ENCODE measurements at regions not wholly inside any gene's neighbourhood (a gene's known extent, or its start where the extent isn't known, plus 50 kb on each side); places are given as distances from the start of the nearest gene placed in this dataset.

DNA sequence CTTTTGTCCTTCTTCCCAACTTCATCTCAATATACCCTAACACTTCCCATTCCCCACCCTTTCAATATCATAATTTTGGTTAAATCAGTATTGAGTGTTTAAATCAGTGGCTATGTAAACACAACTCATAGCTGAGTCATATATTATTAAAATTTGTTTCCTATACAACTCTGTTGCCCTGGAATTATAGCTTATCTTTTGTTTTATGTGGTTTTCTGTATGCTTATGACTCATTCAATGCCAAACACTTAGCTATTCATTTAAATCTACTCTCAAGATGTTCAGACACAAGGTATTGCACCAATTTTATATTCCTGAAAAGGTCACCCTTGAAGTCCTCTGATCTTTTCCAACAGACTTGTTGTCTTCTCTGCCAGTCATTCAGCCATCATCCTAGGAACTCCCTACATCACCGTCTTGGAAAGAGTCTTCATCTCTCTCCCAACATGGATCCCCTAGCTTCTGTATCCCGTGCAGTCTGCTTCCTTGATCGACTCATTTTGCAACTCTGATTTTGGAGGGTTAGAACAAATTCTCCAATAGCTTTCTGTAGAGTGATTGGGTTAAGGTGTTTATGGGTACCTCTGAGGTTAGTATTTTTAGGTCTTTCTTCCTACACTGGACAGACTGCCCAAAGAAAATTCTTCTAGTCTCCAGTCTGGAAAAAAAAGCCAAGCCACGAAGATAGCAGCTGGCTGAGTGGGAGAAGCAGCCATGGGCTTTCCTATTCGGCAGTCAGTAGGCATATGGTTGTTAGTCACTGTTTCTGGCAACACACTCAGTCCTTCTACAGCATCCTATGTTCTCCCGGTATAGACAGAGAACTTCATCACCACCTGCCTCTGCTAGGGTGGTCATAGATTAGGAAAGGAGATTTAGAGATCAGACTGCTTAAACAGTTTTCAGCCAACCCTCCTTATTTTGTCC is 102.1 kb downstream of the CRPPA start:
- no peak overlapping the region for H3K27ac ChIP-seq

DNA sequence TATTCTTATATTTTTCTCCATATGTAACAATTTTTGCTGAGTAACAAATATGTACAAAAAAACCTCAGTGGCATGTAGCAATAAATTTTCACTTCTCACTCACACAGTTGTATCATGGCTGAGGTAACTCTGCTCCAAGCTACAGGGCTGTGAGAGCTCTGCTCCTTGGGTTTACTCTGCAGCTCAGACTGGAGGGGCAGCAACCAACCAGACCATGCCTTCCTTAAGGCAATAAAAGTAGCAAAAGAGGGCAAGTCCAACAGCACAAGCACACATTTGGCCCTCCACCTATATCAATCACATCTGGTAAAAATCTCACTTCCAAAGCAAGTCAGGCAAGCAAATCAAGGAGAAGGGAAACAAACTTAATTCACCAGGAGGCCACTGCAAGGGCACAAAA is 102.9 kb downstream of the CRPPA start:
- Histone ChIP-seq H3K4me1 (no peaks in the 10 kb centered on the region), H3K9me3 (no peaks in the 10 kb centered on the region), H3K36me3 (no peaks in the 10 kb centered on the region), H3K4me3 (no peak overlapping the region), H3K27ac (no peak overlapping the region), H3K27me3 (no peaks in the 10 kb centered on the region)
- no peak for TF ChIP-seq POLR2A (IDR thresholded peaks at IDR 0.05)
- TF ChIP-seq, protein P1, sequence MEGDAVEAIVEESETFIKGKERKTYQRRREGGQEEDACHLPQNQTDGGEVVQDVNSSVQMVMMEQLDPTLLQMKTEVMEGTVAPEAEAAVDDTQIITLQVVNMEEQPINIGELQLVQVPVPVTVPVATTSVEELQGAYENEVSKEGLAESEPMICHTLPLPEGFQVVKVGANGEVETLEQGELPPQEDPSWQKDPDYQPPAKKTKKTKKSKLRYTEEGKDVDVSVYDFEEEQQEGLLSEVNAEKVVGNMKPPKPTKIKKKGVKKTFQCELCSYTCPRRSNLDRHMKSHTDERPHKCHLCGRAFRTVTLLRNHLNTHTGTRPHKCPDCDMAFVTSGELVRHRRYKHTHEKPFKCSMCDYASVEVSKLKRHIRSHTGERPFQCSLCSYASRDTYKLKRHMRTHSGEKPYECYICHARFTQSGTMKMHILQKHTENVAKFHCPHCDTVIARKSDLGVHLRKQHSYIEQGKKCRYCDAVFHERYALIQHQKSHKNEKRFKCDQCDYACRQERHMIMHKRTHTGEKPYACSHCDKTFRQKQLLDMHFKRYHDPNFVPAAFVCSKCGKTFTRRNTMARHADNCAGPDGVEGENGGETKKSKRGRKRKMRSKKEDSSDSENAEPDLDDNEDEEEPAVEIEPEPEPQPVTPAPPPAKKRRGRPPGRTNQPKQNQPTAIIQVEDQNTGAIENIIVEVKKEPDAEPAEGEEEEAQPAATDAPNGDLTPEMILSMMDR (IDR thresholded peaks at IDR 0.05) = no peak
- DNase-seq = no peak

More for the DNA sequence above, 102.1 kb downstream of the CRPPA start:
- no peaks in the 10 kb centered on the region for H3K27me3 ChIP-seq
- H3K36me3 ChIP-seq = no peaks in the 10 kb centered on the region
- no peaks in the 10 kb centered on the region for H3K4me1 ChIP-seq
- H3K9me3 ChIP-seq = no peaks in the 10 kb centered on the region
- TF ChIP-seq, protein P1 (IDR thresholded peaks at IDR 0.05) = no peak
- TF ChIP-seq POLR2A (IDR thresholded peaks at IDR 0.05) = no peak
- H3K4me3 ChIP-seq = no peak overlapping the region
- no peak for DNase-seq

DNA sequence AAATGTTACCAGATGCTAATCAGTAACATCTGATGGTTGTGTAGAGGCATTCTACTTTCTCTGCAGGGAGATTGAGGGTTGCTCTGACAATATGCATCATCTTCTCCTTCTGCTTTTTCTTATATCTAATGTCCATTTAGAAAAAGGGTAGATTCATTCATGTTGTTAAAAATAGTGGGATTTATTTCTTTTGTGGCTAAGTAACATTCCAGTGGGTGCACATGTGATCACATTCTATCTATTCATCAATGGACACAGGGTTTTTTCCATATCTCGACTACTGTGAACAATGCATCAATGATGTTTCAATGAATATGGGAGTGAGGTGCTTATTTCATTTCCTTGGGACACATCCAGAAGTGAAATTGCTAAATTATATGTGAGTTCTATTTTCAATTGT is 103.9 kb downstream of the CRPPA start:
- no peak overlapping the region for H3K4me3 ChIP-seq
- no peaks in the 10 kb centered on the region for H3K4me1 ChIP-seq
- no peaks in the 10 kb centered on the region for H3K27me3 ChIP-seq
- H3K9me3 ChIP-seq = no peaks in the 10 kb centered on the region
- no peak overlapping the region for H3K27ac ChIP-seq
- TF ChIP-seq, protein P1 (IDR thresholded peaks at IDR 0.05) = no peak
- no peak for TF ChIP-seq POLR2A (IDR thresholded peaks at IDR 0.05)
- H3K36me3 ChIP-seq = no peaks in the 10 kb centered on the region
- no peak for DNase-seq

DNA sequence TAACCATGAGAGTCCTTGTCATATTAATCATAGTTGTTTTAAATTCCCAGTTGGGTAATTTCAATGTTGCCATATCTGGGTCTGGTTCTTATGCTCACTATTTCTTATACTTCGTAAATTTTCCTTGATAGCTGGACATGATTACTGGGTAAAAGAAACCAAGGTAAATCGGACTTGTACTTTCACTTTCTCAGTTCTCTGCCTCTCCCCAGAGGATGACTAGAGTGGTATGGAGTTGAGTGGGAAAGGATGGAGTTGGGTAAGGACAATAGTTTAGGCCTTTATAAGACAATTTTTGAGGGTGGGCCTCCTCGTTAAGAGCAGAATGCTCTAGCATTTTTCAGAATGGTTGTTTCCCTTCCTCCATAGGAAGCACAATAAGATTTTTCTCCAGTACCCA is 106.1 kb downstream of the CRPPA start:
- no peak for TF ChIP-seq POLR2A (IDR thresholded peaks at IDR 0.05)
- TF ChIP-seq, protein P1 (IDR thresholded peaks at IDR 0.05) = no peak

DNA sequence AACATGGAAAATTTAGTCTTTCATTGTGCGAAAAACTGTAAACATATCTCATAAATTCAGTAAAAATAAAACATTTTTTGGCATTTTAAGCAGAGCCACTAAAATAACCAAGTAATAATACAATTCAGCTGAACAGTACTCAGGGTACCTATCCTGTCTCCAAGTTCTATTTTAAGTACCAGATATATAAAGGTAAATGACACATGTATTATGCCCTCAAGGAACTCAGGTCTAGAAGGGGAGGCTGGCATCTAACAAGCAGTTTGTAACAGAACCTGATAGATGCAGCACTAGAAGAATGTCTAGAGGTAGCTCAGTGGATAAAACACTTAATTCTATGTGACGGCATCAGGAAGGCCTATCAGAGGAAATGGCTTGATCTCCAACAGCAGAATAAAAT is 112.2 kb downstream of the CRPPA start:
- Histone ChIP-seq H3K27me3 (no peaks in the 10 kb centered on the region), H3K27ac (no peak overlapping the region), H3K4me3 (no peak overlapping the region), H3K36me3 (no peaks in the 10 kb centered on the region), H3K4me1 (no peaks in the 10 kb centered on the region), H3K9me3 (no peaks in the 10 kb centered on the region)
- TF ChIP-seq, protein P1 (IDR thresholded peaks at IDR 0.05) = no peak
- TF ChIP-seq POLR2A (IDR thresholded peaks at IDR 0.05) = no peak
- DNase-seq = no peak

More for the DNA sequence above, 106.1 kb downstream of the CRPPA start:
- Histone ChIP-seq H3K9me3 (no peaks in the 10 kb centered on the region), H3K27me3 (no peaks in the 10 kb centered on the region), H3K27ac (no peak overlapping the region), H3K4me3 (no peak overlapping the region), H3K36me3 (no peaks in the 10 kb centered on the region), H3K4me1 (no peaks in the 10 kb centered on the region)
- no peak for DNase-seq
